SK-N-SH (cell line): ENCODE measurements at regions not wholly inside any gene's neighbourhood (a gene's known extent, or its start where the extent isn't known, plus 50 kb on each side); places are given as distances from the start of the nearest gene placed in this dataset.

Experiments
- CTCF ChIA-PET: fragments of 300-600, 350-600 bp; formaldehyde crosslinking; extraction: SDS; loops from one replicate; lab custom pipeline; 2021; lab: Yijun Ruan, JAX
- POLR2A ChIA-PET: fragments of 350-600 bp; sonication (Branson Sonifier 250); formaldehyde crosslinking; extraction: SDS; loops from one replicate; lab custom pipeline; 2020; ENCODE audit warnings: antibody characterized with exemption, inconsistent platforms; lab: Yijun Ruan, JAX
- DNase-seq: peaks from one replicate; pipeline ENCODE4 v3.0.0; 2012
- H2AFZ ChIP-seq: fragments of 200-600 bp; sonication (generic); 2 replicates; pipeline ENCODE4 v1.8.1; 2016; ENCODE audit warnings: antibody characterized with exemption, mild to moderate bottlenecking, low read depth
- H3F3A ChIP-seq: fragments of 200-600 bp; sonication (generic); replicated peaks from 2 replicates; pipeline ENCODE3; 2016; ENCODE audit warnings: antibody characterized with exemption, mild to moderate bottlenecking; ENCODE audit not compliant: insufficient read depth
- H3K27ac ChIP-seq, 2 experiments: fragments of 200-500 bp in 1 of 2; fragments of 200-600 bp in 1 of 2; sonication (Bioruptor generic) in 1 of 2; sonication (generic), shearing (Covaris generic) in 1 of 2; 2 replicates each; pipeline versions ENCODE4 v1.5.1 to v1.6.1; 2014 to 2016; ENCODE audit warnings: low read depth in 2 of 2, inconsistent platforms in 1 of 2, low read length in 1 of 2, mild to moderate bottlenecking in 1 of 2, mixed read lengths in 1 of 2
- H3K27me3 ChIP-seq: fragments of 200-600 bp; sonication (generic), shearing (Covaris generic); 2 replicates; pipeline ENCODE4 v1.6.1; 2016; ENCODE audit warnings: mixed run types; ENCODE audit not compliant: insufficient read depth
- H3K36me3 ChIP-seq, 2 experiments: fragments of 200-500 bp in 1 of 2; fragments of 200-600 bp in 1 of 2; sonication (Bioruptor generic) in 1 of 2; sonication (generic) in 1 of 2; replicated peaks in 1 of 2; 2 replicates each; pipeline versions ENCODE3 to v1.5.1; 2014 to 2016; ENCODE audit warnings: low read length in 1 of 2, mild to moderate bottlenecking in 1 of 2; ENCODE audit not compliant: insufficient read depth in 2 of 2, control insufficient read depth in 1 of 2
- H3K4me1 ChIP-seq, 2 experiments: fragments of 200-500 bp in 1 of 2; fragments of 200-600 bp in 1 of 2; sonication (Bioruptor generic) in 1 of 2; sonication (generic), shearing (Covaris generic) in 1 of 2; 2 replicates each; pipeline versions ENCODE4 v1.5.1 to v1.6.1; 2014 to 2016; ENCODE audit warnings: low read depth in 1 of 2, low read length in 1 of 2, mixed run types in 1 of 2; ENCODE audit not compliant: insufficient read depth in 2 of 2, control insufficient read depth in 1 of 2
- H3K4me2 ChIP-seq: fragments of 200-600 bp; sonication (generic), shearing (Covaris generic); 2 replicates; pipeline ENCODE4 v1.6.1; 2017; ENCODE audit warnings: mixed run types
- H3K4me3 ChIP-seq, 2 experiments: fragments of 200-500 bp in 1 of 2; fragments of 200-600 bp in 1 of 2; sonication (Bioruptor generic) in 1 of 2; sonication (generic), shearing (Covaris generic) in 1 of 2; 2 replicates each; pipeline versions ENCODE4 v1.5.1 to v1.8.1; 2014 to 2016; ENCODE audit warnings: low read depth in 2 of 2, inconsistent platforms in 1 of 2, low read length in 1 of 2, mild to moderate bottlenecking in 1 of 2, mixed read lengths in 1 of 2, moderate library complexity in 1 of 2
- H3K79me2 ChIP-seq: fragments of 200-600 bp; sonication (generic); 2 replicates; pipeline ENCODE4 v1.8.1; 2017; ENCODE audit warnings: mild to moderate bottlenecking; ENCODE audit not compliant: insufficient read depth
- H3K9ac ChIP-seq: fragments of 200-600 bp; sonication (generic); 2 replicates; pipeline ENCODE4 v1.6.1; 2017; ENCODE audit warnings: mixed run types
- H3K9me2 ChIP-seq: fragments of 200-600 bp; sonication (generic); 2 replicates; pipeline ENCODE4 v1.6.1; 2017; ENCODE audit warnings: mixed run types
- H3K9me3 ChIP-seq: fragments of 200-600 bp; sonication (generic); 2 replicates; pipeline ENCODE4 v1.6.1; 2017; ENCODE audit warnings: mixed run types, mild to moderate bottlenecking, moderate library complexity
- H4K20me1 ChIP-seq: fragments of 200-600 bp; sonication (generic); 2 replicates; pipeline ENCODE4 v1.6.1; 2017; ENCODE audit warnings: mild to moderate bottlenecking, mixed run types; ENCODE audit not compliant: insufficient read depth
- CHD2 ChIP-seq: fragments of 150-350 bp; IDR thresholded peaks from 2 replicates; pipeline ENCODE4 v1.6.1; 2018; ENCODE audit warnings: low read length; ENCODE audit not compliant: partially characterized antibody
- ELF1 ChIP-seq: IDR thresholded peaks from 2 replicates; pipeline ENCODE4 v1.4.0; 2012
- EP300 ChIP-seq, 2 experiments: IDR thresholded peaks; 2 replicates each; pipeline versions ENCODE4 v1.4.0 to v1.6.1; 2012; ENCODE audit warnings: borderline replicate concordance in 1 of 2, low read depth in 1 of 2, low read length in 1 of 2
- EZH2phosphoT487 ChIP-seq: fragments of 200-600 bp; sonication (generic); IDR thresholded peaks from 2 replicates; pipeline ENCODE4 v1.6.1; 2017; ENCODE audit warnings: low read depth, mixed run types, mild to moderate bottlenecking, antibody characterized with exemption, moderate library complexity, borderline replicate concordance
- FOSL2 ChIP-seq: IDR thresholded peaks from 2 replicates; pipeline ENCODE4 v1.4.0; 2012; ENCODE audit warnings: low read depth, mild to moderate bottlenecking, moderate library complexity, borderline replicate concordance
- FOXJ3 ChIP-seq: sonication (generic); formaldehyde crosslinking; IDR thresholded peaks from 2 replicates; pipeline ENCODE4 v1.5.1; 2020; ENCODE audit warnings: mild to moderate bottlenecking, missing genetic modification reagents
- MAX ChIP-seq: IDR thresholded peaks from 2 replicates; pipeline ENCODE4 v1.4.0; 2012; ENCODE audit warnings: low read depth
- MXI1 ChIP-seq: IDR thresholded peaks from 2 replicates; pipeline ENCODE4 v1.6.1; 2012; ENCODE audit warnings: mild to moderate bottlenecking, low read depth, low read length, improper control_type of control experiment
- NRF1 ChIP-seq: IDR thresholded peaks from 2 replicates; pipeline ENCODE4 v1.6.1; 2012; ENCODE audit warnings: low read depth, mild to moderate bottlenecking, low read length
- PBX3 ChIP-seq: IDR thresholded peaks from 2 replicates; pipeline ENCODE4; 2012
- RXRA ChIP-seq: IDR thresholded peaks from 2 replicates; pipeline ENCODE4 v1.4.0; 2012; ENCODE audit warnings: low read depth, mild to moderate bottlenecking, borderline replicate concordance
- SMC3 ChIP-seq: IDR thresholded peaks from 2 replicates; pipeline ENCODE4 v1.6.1; 2012; ENCODE audit warnings: low read depth, low read length, improper control_type of control experiment
- TAF1 ChIP-seq: IDR thresholded peaks from 2 replicates; pipeline ENCODE4 v1.6.1; 2012; ENCODE audit warnings: low read depth, mild to moderate bottlenecking, low read length, moderate library complexity, borderline replicate concordance
- TCF12 ChIP-seq: IDR thresholded peaks from 2 replicates; pipeline ENCODE4 v1.4.0; 2012
- TEAD4 ChIP-seq: IDR thresholded peaks from 2 replicates; pipeline ENCODE4 v1.4.0; 2012; ENCODE audit warnings: mild to moderate bottlenecking, borderline replicate concordance; ENCODE audit not compliant: insufficient read depth
- USF1 ChIP-seq: IDR thresholded peaks from 2 replicates; pipeline ENCODE4 v1.4.0; 2012; ENCODE audit warnings: low read depth, borderline replicate concordance
- ZBTB33 ChIP-seq: IDR thresholded peaks from 2 replicates; pipeline ENCODE4 v1.4.0; 2012; ENCODE audit warnings: low read depth, borderline replicate concordance
- WGBS: methylation state at CpG from one replicate; pipeline ENCODE4 v1.1.6; 2017; ENCODE audit warnings: low lambda C conversion rate; 5-methylcytosine and 5-hydroxymethylcytosine counted together
- TF ChIP-seq, protein P1 (sequence below): IDR thresholded peaks from 2 replicates; pipeline ENCODE4 v1.6.1; 2012; ENCODE audit warnings: mild to moderate bottlenecking, low read depth, low read length, moderate library complexity

- DNase-seq = no peak
- POLR2A ChIA-PET = no interaction called here
- 60% methylated on average over 4 of the region's 4 CpGs for WGBS
Measured at GRCh38 chr4:83201761-83202160, 82.8 kb downstream of the COQ2 start.

More at GRCh38 chr4:83201761-83202160, 82.8 kb downstream of the COQ2 start:
- Histone ChIP-seq H3K27me3 (no peaks in the 10 kb centered on the region), H3K4me1 (no peaks in the 10 kb centered on the region), H3F3A (no peaks in the 10 kb centered on the region), H3K79me2 (no peaks in the 10 kb centered on the region), H4K20me1 (no peaks in the 10 kb centered on the region), H3K4me3 (no peak overlapping the region), H3K9me2 (no peaks in the 10 kb centered on the region), H3K27ac (no peak overlapping the region), H3K4me2 (no peak overlapping the region), H2AFZ (no peak overlapping the region), H3K9ac (no peak overlapping the region), H3K9me3 (no peaks in the 10 kb centered on the region), H3K36me3 (no peaks in the 10 kb centered on the region)
- CTCF ChIA-PET = no interaction called here
- TF ChIP-seq ELF1 (no peak), RXRA (no peak), EZH2phosphoT487 (no peak), USF1 (no peak), NRF1 (no peak), FOXJ3 (CRISPR knock-in tag) (no peak), MXI1 (no peak), EP300 (IDR thresholded peaks at IDR 0.05; ENCODE audit: borderline replicate concordance in 1 of 2, low read depth in 1 of 2, low read length in 1 of 2) (no peak), SMC3 (no peak), TAF1 (no peak), PBX3 (no peak), CHD2 (no peak), ZBTB33 (no peak), MAX (no peak), TCF12 (no peak), TEAD4 (no peak), FOSL2 (no peak)
- TF ChIP-seq, protein P1, sequence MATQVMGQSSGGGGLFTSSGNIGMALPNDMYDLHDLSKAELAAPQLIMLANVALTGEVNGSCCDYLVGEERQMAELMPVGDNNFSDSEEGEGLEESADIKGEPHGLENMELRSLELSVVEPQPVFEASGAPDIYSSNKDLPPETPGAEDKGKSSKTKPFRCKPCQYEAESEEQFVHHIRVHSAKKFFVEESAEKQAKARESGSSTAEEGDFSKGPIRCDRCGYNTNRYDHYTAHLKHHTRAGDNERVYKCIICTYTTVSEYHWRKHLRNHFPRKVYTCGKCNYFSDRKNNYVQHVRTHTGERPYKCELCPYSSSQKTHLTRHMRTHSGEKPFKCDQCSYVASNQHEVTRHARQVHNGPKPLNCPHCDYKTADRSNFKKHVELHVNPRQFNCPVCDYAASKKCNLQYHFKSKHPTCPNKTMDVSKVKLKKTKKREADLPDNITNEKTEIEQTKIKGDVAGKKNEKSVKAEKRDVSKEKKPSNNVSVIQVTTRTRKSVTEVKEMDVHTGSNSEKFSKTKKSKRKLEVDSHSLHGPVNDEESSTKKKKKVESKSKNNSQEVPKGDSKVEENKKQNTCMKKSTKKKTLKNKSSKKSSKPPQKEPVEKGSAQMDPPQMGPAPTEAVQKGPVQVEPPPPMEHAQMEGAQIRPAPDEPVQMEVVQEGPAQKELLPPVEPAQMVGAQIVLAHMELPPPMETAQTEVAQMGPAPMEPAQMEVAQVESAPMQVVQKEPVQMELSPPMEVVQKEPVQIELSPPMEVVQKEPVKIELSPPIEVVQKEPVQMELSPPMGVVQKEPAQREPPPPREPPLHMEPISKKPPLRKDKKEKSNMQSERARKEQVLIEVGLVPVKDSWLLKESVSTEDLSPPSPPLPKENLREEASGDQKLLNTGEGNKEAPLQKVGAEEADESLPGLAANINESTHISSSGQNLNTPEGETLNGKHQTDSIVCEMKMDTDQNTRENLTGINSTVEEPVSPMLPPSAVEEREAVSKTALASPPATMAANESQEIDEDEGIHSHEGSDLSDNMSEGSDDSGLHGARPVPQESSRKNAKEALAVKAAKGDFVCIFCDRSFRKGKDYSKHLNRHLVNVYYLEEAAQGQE = no peak
